Neural cell (in vitro differentiated cells): ENCODE measurements at regions not wholly inside any gene's neighbourhood (a gene's known extent, or its start where the extent isn't known, plus 50 kb on each side); places are given as distances from the start of the nearest gene placed in this dataset.

ENCODE experiments used
- CTCF ChIP-seq: fragments of 450-650 bp; IDR thresholded peaks from 2 replicates; pipeline ENCODE4 v1.5.1; 2014; ENCODE audit warnings: antibody characterized with exemption, mild to moderate bottlenecking, moderate library complexity; ENCODE audit not compliant: poor library complexity, severe bottlenecking
- EZH2 ChIP-seq: fragments of 200-600, 300-800 bp; shearing (Covaris generic), sonication (generic); IDR thresholded peaks from 2 replicates; pipeline ENCODE4 v1.6.1; 2014; ENCODE audit warnings: antibody characterized with exemption, low read length, borderline replicate concordance, mild to moderate bottlenecking; ENCODE audit not compliant: insufficient read depth, poor library complexity, severe bottlenecking
- MXI1 ChIP-seq: fragments of 450-650 bp; conservative IDR thresholded peaks from 2 replicates; pipeline ENCODE4 v1.6.1; 2014; ENCODE audit warnings: antibody characterized with exemption, mild to moderate bottlenecking; ENCODE audit not compliant: poor library complexity, severe bottlenecking
- POLR2AphosphoS5 ChIP-seq: IDR thresholded peaks from 2 replicates; pipeline ENCODE4 v1.6.1; 2012
- RAD21 ChIP-seq: fragments of 450-650 bp; conservative IDR thresholded peaks from 2 replicates; pipeline ENCODE4 v1.6.1; 2014; ENCODE audit warnings: antibody characterized with exemption, mild to moderate bottlenecking, moderate library complexity
- REST ChIP-seq: IDR thresholded peaks from 2 replicates; pipeline ENCODE4 v1.6.1; 2012; ENCODE audit warnings: borderline replicate concordance
- SMC3 ChIP-seq: fragments of 450-650 bp; conservative IDR thresholded peaks from 2 replicates; pipeline ENCODE4 v1.6.1; 2014; ENCODE audit warnings: antibody characterized with exemption, mild to moderate bottlenecking, moderate library complexity; ENCODE audit not compliant: poor library complexity
- TAF1 ChIP-seq: IDR thresholded peaks from 2 replicates; pipeline ENCODE4 v1.6.1; 2012; ENCODE audit warnings: low read depth

DNA sequence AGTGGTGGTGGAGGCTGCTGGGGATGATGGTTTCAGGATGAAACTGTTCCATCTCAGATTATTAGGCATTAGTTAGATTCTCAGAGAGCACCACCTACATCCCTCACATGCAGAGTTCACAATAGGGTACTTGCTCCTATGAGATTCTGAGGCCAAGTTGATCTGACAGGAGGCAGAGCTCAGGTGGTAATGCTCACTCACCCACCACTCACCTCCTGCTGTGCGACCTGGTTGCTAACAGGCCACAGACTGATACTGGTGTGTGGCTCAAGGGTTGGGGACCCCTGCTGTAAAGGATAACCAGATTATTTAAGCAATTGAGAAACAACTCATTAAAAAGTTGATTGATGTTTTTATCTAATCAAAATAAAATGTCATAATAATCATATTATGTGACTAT is 248.5 kb downstream of the RERGL start:
- TF ChIP-seq TAF1 (no peak), CTCF (no peak), POLR2AphosphoS5 (no peak), EZH2 (no peak), SMC3 (no peak), MXI1 (no peak), REST (no peak), RAD21 (no peak)
